Mammary epithelial cell (primary cell): ENCODE measurements at regions not wholly inside any gene's neighbourhood (a gene's known extent, or its start where the extent isn't known, plus 50 kb on each side); places are given as distances from the start of the nearest gene placed in this dataset.

Experiments
- EZH2 ChIP-seq: IDR thresholded peaks from 2 replicates; pipeline ENCODE4 v1.6.1; 2012; ENCODE audit warnings: low read length, inconsistent platforms, borderline replicate concordance
- TF ChIP-seq, protein P1 (sequence below), 2 donors: IDR thresholded peaks in 1 of 2; conservative IDR thresholded peaks in 1 of 2; 2 replicates each; pipeline ENCODE4 v1.5.1; 2011 to 2012; ENCODE audit warnings: inconsistent platforms in 2 of 2, low read length in 2 of 2, mild to moderate bottlenecking in 2 of 2, control low read depth in 1 of 2, low read depth in 1 of 2; ENCODE audit not compliant: insufficient read depth in 1 of 2; ENCODE audit errors: extremely low read depth in 1 of 2

DNA sequence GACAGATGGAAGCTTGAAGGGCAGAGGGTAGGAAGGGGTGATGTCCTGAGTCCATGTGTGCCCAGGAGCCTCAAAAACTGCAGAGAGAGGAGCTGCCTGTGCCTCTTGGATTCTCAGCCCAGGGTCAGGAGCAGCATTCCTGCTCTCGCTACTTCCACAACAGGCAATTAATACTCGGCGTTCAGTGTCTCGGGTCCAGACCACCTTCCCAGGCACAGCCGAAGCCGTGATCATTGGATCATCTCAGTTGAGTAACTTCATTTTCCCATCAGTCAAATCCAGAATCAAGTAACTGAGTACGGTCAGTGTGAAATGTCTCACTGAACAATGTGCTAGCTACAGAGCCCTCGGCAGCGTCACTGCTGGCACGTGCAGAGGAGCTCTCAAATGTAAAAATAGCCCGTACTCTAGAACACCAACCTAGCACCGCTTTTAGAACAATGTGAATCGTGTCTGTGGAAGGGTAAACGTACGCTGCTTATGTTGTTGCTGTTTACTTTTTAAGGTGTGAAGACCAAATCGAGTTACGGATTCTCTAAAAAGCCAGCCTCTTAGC, 63.5 kb upstream of the IRX4 start:
- TF ChIP-seq, protein P1, sequence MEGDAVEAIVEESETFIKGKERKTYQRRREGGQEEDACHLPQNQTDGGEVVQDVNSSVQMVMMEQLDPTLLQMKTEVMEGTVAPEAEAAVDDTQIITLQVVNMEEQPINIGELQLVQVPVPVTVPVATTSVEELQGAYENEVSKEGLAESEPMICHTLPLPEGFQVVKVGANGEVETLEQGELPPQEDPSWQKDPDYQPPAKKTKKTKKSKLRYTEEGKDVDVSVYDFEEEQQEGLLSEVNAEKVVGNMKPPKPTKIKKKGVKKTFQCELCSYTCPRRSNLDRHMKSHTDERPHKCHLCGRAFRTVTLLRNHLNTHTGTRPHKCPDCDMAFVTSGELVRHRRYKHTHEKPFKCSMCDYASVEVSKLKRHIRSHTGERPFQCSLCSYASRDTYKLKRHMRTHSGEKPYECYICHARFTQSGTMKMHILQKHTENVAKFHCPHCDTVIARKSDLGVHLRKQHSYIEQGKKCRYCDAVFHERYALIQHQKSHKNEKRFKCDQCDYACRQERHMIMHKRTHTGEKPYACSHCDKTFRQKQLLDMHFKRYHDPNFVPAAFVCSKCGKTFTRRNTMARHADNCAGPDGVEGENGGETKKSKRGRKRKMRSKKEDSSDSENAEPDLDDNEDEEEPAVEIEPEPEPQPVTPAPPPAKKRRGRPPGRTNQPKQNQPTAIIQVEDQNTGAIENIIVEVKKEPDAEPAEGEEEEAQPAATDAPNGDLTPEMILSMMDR (conservative IDR thresholded peaks at IDR 0.05 in 1 of 2, IDR thresholded peaks at IDR 0.05 in 1 of 2; ENCODE audit: extremely low read depth in 1 of 2, insufficient read depth in 1 of 2, low read depth in 1 of 2, low read length in 2 of 2): no peak
- no peak for TF ChIP-seq EZH2
